ENCODE measurements at regions not wholly inside any gene's neighbourhood (a gene's known extent, or its start where the extent isn't known, plus 50 kb on each side); places are given as distances from the start of the nearest gene placed in this dataset.

GRCh38 chr9:107756091-107756490, 266.5 kb upstream of the KLF4 start:
- Histone ChIP-seq H4K5ac (ENCODE audit: insufficient read length, low read depth, low read length) (no peak overlapping the region), H3K14ac (ENCODE audit: insufficient read depth, low read length) (no peak overlapping the region), H2BK15ac (ENCODE audit: low read depth, low read length) (no peak overlapping the region), H3K56ac (ENCODE audit: insufficient read length, low read depth, low read length) (no peak overlapping the region), H3K79me1 (ENCODE audit: insufficient read depth, low read depth, low read length, poor library complexity, severe bottlenecking) (no peaks in the 10 kb centered on the region), H2BK5ac (ENCODE audit: insufficient read length, low read length) (no peak overlapping the region), H2AK5ac (ENCODE audit: insufficient read length, low read length) (no peak overlapping the region), H2BK20ac (ENCODE audit: low read depth, low read length, poor library complexity, severe bottlenecking) (no peak overlapping the region), H3K9ac (ENCODE audit: extremely low read depth, insufficient read length, low read length) (no peak overlapping the region), H3K23ac (ENCODE audit: insufficient read length, low read depth, low read length) (no peak overlapping the region), H4K91ac (ENCODE audit: insufficient read length, low read depth, low read length) (no peak overlapping the region), H3K18ac (ENCODE audit: insufficient read length, low read depth, low read length) (no peak overlapping the region), H2BK12ac (ENCODE audit: insufficient read length, low read depth, low read length) (no peak overlapping the region), H3T11ph (ENCODE audit: low read length) (no peak overlapping the region), H3K4ac (ENCODE audit: low read depth, low read length) (no peak overlapping the region), H3K23me2 (ENCODE audit: insufficient read length, low read depth, low read length, poor library complexity, severe bottlenecking) (no peaks in the 10 kb centered on the region), H2BK120ac (ENCODE audit: low read depth, low read length, poor library complexity, severe bottlenecking) (no peak overlapping the region), H3K4me2 (ENCODE audit: insufficient read depth, insufficient read length, low read length) (no peak overlapping the region), H3K9me3 (ENCODE audit: control insufficient read depth, low read depth, low read length) (no peaks in the 10 kb centered on the region), H2AFZ (ENCODE audit: low read length) (no peak overlapping the region), H3K79me2 (ENCODE audit: insufficient read depth, low read length) (no peaks in the 10 kb centered on the region), H3K27me3 (ENCODE audit: insufficient read depth, low read length) (no peaks in the 10 kb centered on the region), H4K20me1 (ENCODE audit: control insufficient read depth, insufficient read depth, insufficient read length) (no peaks in the 10 kb centered on the region), H3K4me1 (ENCODE audit: insufficient read depth, low read length) (no peaks in the 10 kb centered on the region; the same call in 1 of the 2 replicates), H3K27ac (ENCODE audit: insufficient read length, low read depth, low read length) (no peak overlapping the region), H4K8ac (replicated peaks; ENCODE audit: insufficient read length, low read depth, low read length) (no peak overlapping the region)
- TF ChIP-seq, protein P1, sequence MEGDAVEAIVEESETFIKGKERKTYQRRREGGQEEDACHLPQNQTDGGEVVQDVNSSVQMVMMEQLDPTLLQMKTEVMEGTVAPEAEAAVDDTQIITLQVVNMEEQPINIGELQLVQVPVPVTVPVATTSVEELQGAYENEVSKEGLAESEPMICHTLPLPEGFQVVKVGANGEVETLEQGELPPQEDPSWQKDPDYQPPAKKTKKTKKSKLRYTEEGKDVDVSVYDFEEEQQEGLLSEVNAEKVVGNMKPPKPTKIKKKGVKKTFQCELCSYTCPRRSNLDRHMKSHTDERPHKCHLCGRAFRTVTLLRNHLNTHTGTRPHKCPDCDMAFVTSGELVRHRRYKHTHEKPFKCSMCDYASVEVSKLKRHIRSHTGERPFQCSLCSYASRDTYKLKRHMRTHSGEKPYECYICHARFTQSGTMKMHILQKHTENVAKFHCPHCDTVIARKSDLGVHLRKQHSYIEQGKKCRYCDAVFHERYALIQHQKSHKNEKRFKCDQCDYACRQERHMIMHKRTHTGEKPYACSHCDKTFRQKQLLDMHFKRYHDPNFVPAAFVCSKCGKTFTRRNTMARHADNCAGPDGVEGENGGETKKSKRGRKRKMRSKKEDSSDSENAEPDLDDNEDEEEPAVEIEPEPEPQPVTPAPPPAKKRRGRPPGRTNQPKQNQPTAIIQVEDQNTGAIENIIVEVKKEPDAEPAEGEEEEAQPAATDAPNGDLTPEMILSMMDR (conservative IDR thresholded peaks at IDR 0.05), result no peak
- WGBS (ENCODE audit: extremely low coverage, insufficient read length, low lambda C conversion rate), result no CpG with 5 or more reads among the region's 1 CpG
- H3K27ac Mint-ChIP-seq, result no peak overlapping the region
- H3K27me3 Mint-ChIP-seq (ENCODE audit: low read depth), result no peaks in the 10 kb centered on the region
- no peak for DNase-seq
- H3K4me3 Mint-ChIP-seq, result no peak overlapping the region
- no peaks in the 10 kb centered on the region for H3K9me3 Mint-ChIP-seq
- no peaks in the 10 kb centered on the region for H3K36me3 Mint-ChIP-seq (ENCODE audit: insufficient read depth in 1 of 3, low read depth in 3 of 3)
- peaks cover 17 to 21% of the 10 kb centered on the region in 2 experiments for H3K4me1 Mint-ChIP-seq
